IMR-90 (cell line): ENCODE measurements at regions not wholly inside any gene's neighbourhood (a gene's known extent, or its start where the extent isn't known, plus 50 kb on each side); places are given as distances from the start of the nearest gene placed in this dataset.

Source experiments
- ATAC-seq: fragments of 200-7000 bp; cut with Tn5 transposase; 2 replicates; pipeline ENCODE4 v1.9.1; 2020; ENCODE audit warnings: low read depth, mild to moderate bottlenecking, moderate library complexity
- BruUV-seq: library from RNA; stranded (reverse); fragments of 400-500 nt; replicated peaks from 2 replicates; lab custom pipeline; 2021; lab: Mats Ljungman, UMichigan
- CTCF ChIA-PET: fragments of 300-600 bp; formaldehyde crosslinking; extraction: SDS; loops from one replicate; lab custom pipeline; 2021; ENCODE audit warnings: antibody characterized with exemption; lab: Yijun Ruan, JAX
- POLR2A ChIA-PET: fragments of 300-600 bp; sonication (Branson Sonifier 250); formaldehyde crosslinking; loops from one replicate; lab custom pipeline; 2022; ENCODE audit warnings: antibody characterized with exemption; ENCODE audit not compliant: unreplicated experiment; lab: Charles Lee
- DNase-seq: peaks from one replicate; pipeline ENCODE4 v3.0.0; 2013
- H2AFZ ChIP-seq: replicated peaks from 2 replicates; pipeline ENCODE3; 2013; ENCODE audit warnings: low read length, mild to moderate bottlenecking; ENCODE audit not compliant: poor library complexity
- H2AK5ac ChIP-seq: 2 replicates; pipeline ENCODE4 v1.6.1; 2013; ENCODE audit warnings: low read depth, low read length, inconsistent platforms
- H2AK9ac ChIP-seq: replicated peaks from 2 replicates; pipeline ENCODE3; 2013; ENCODE audit warnings: mild to moderate bottlenecking, low read depth, low read length, moderate library complexity; ENCODE audit not compliant: poor library complexity
- H2BK120ac ChIP-seq: 2 replicates; pipeline ENCODE4 v1.6.1; 2013; ENCODE audit warnings: low read depth, low read length, inconsistent platforms
- H2BK15ac ChIP-seq: 3 replicates; pipeline ENCODE4 v1.6.1; 2013; ENCODE audit warnings: low read depth, low read length, inconsistent platforms
- H2BK20ac ChIP-seq: 2 replicates; pipeline ENCODE4 v1.6.1; 2013; ENCODE audit warnings: low read depth, mild to moderate bottlenecking, inconsistent platforms, low read length, moderate library complexity
- H2BK5ac ChIP-seq: 2 replicates; pipeline ENCODE4 v1.6.1; 2013; ENCODE audit warnings: mild to moderate bottlenecking, low read depth, low read length, inconsistent platforms; ENCODE audit not compliant: poor library complexity, severe bottlenecking
- H3K14ac ChIP-seq: replicated peaks from 2 replicates; pipeline ENCODE4 v1.6.1; 2013; ENCODE audit warnings: low read depth, low read length, inconsistent platforms
- H3K18ac ChIP-seq: 2 replicates; pipeline ENCODE4 v1.6.1; 2013; ENCODE audit warnings: low read depth, low read length, control low read depth
- H3K23ac ChIP-seq: 2 replicates; pipeline ENCODE4 v1.6.1; 2013; ENCODE audit warnings: low read depth, low read length, inconsistent platforms
- H3K27ac ChIP-seq: 2 replicates; pipeline ENCODE4 v1.5.1; 2013; ENCODE audit warnings: mild to moderate bottlenecking, control low read depth, low read length; ENCODE audit not compliant: insufficient read depth
- H3K27me3 ChIP-seq: 2 replicates; pipeline ENCODE4 v1.6.1; 2013; ENCODE audit warnings: low read length; ENCODE audit not compliant: control insufficient read depth, insufficient read depth
- H3K36me3 ChIP-seq: 2 replicates; pipeline ENCODE4 v1.6.1; 2013; ENCODE audit warnings: low read length, mixed read lengths; ENCODE audit not compliant: control insufficient read depth, insufficient read depth
- H3K4ac ChIP-seq: 2 replicates; pipeline ENCODE4 v1.6.1; 2013; ENCODE audit warnings: low read depth, low read length, inconsistent platforms
- H3K4me1 ChIP-seq: 2 replicates; pipeline ENCODE4 v1.6.1; 2013; ENCODE audit warnings: low read length, mixed read lengths; ENCODE audit not compliant: control insufficient read depth, insufficient read depth
- H3K4me2 ChIP-seq: 2 replicates; pipeline ENCODE4 v1.6.1; 2013; ENCODE audit warnings: low read depth, mild to moderate bottlenecking, control low read depth, low read length, moderate library complexity
- H3K4me3 ChIP-seq: 2 replicates; pipeline ENCODE4 v1.5.1; 2013; ENCODE audit warnings: low read depth, mild to moderate bottlenecking, control low read depth, low read length, moderate library complexity; ENCODE audit not compliant: insufficient read depth
- H3K56ac ChIP-seq: 2 replicates; pipeline ENCODE4 v1.6.1; 2013; ENCODE audit warnings: low read length, inconsistent platforms; ENCODE audit not compliant: insufficient read depth; ENCODE audit errors: extremely low read depth
- H3K79me1 ChIP-seq, 2 experiments: 2 replicates each; pipeline ENCODE4 v1.6.1; 2013; ENCODE audit warnings: low read length in 2 of 2, inconsistent platforms in 1 of 2, low read depth in 1 of 2
- H3K9ac ChIP-seq: 2 replicates; pipeline ENCODE4 v1.6.1; 2013; ENCODE audit warnings: low read depth, low read length, control low read depth
- H3K9me1 ChIP-seq: 2 replicates; pipeline ENCODE4 v1.6.1; 2013; ENCODE audit warnings: low read length, inconsistent platforms; ENCODE audit not compliant: insufficient read depth
- H3K9me3 ChIP-seq: 2 replicates; pipeline ENCODE4 v1.6.1; 2013; ENCODE audit warnings: low read length; ENCODE audit not compliant: control insufficient read depth, insufficient read depth
- H4K20me1 ChIP-seq: 2 replicates; pipeline ENCODE4 v1.6.1; 2013; ENCODE audit warnings: low read length, inconsistent platforms; ENCODE audit not compliant: insufficient read depth
- H4K5ac ChIP-seq: 2 replicates; pipeline ENCODE4 v1.6.1; 2013; ENCODE audit warnings: mild to moderate bottlenecking, low read depth, low read length, control low read depth
- H4K8ac ChIP-seq, 2 experiments: 2 replicates each; pipeline ENCODE4 v1.6.1; 2013; ENCODE audit warnings: low read depth in 2 of 2, low read length in 2 of 2, control low read depth in 1 of 2, inconsistent platforms in 1 of 2
- H4K91ac ChIP-seq: 2 replicates; pipeline ENCODE4 v1.6.1; 2013; ENCODE audit warnings: low read depth, low read length, inconsistent platforms; ENCODE audit not compliant: insufficient read depth
- CEBPB ChIP-seq: IDR thresholded peaks from 2 replicates; pipeline ENCODE4 v1.6.1; 2012; ENCODE audit warnings: low read depth, low read length, improper control_type of control experiment
- CHD1 ChIP-seq: IDR thresholded peaks from 2 replicates; pipeline ENCODE4 v1.6.1; 2012; ENCODE audit warnings: low read depth, low read length, improper control_type of control experiment
- CTCF ChIP-seq: conservative IDR thresholded peaks from 2 replicates; pipeline ENCODE4 v1.5.1; 2012; ENCODE audit warnings: mild to moderate bottlenecking, low read depth, low read length, improper control_type of control experiment
- FOS ChIP-seq: fragments of 150-350 bp; IDR thresholded peaks from 2 replicates; pipeline ENCODE4 v1.6.1; 2016; ENCODE audit warnings: low read depth, low read length
- MAZ ChIP-seq: IDR thresholded peaks from 2 replicates; pipeline ENCODE4 v1.6.1; 2012; ENCODE audit warnings: low read depth, mild to moderate bottlenecking, low read length, improper control_type of control experiment, moderate library complexity, borderline replicate concordance
- NFE2L2 ChIP-seq: fragments of 150-350 bp; IDR thresholded peaks from 2 replicates; pipeline ENCODE4 v1.6.1; 2016; ENCODE audit warnings: low read depth, mild to moderate bottlenecking, low read length
- POLR2A ChIP-seq: IDR thresholded peaks from 2 replicates; pipeline ENCODE4 v1.6.1; 2012; ENCODE audit warnings: mild to moderate bottlenecking, low read depth, low read length
- RAD21 ChIP-seq: IDR thresholded peaks from 2 replicates; pipeline ENCODE4 v1.6.1; 2012; ENCODE audit warnings: low read length, improper control_type of control experiment
- RFX5 ChIP-seq: IDR thresholded peaks from 2 replicates; pipeline ENCODE4 v1.8.0; 2012; ENCODE audit warnings: low read depth, mild to moderate bottlenecking, low read length, moderate library complexity
- SMC3 ChIP-seq: fragments of 150-350 bp; IDR thresholded peaks from 2 replicates; pipeline ENCODE4 v1.6.1; 2016; ENCODE audit warnings: low read depth, mild to moderate bottlenecking, antibody characterized with exemption, low read length, moderate library complexity
- dilution Hi-C: fragments of 300-500 bp; cut with HindIII; formaldehyde crosslinking; loops from one replicate; pipeline ENCODE4 v1.14.3; 2018; ENCODE audit warnings: low sequenced_read_pairs; ENCODE audit not compliant: unreplicated experiment
- in situ Hi-C: fragments of 300-500 bp; cut with MboI; formaldehyde crosslinking; loops from 3 replicates; pipeline ENCODE4 v1.14.3; 2019; ENCODE audit warnings: low sequenced_read_pairs, inconsistent platforms, mixed read lengths
- intact Hi-C: fragments of 100-400 bp; cut with micrococcal nuclease; formaldehyde crosslinking; loops from 2 replicates; pipeline ENCODE4 v1.10.0; 2022
- TF ChIP-seq, protein P1 (sequence below): fragments of 150-350 bp; IDR thresholded peaks from 2 replicates; pipeline ENCODE4 v1.6.1; 2016; ENCODE audit warnings: low read depth, mild to moderate bottlenecking, low read length, moderate library complexity, borderline replicate concordance
- TF ChIP-seq, protein P2 (sequence below): fragments of 150-350 bp; IDR thresholded peaks from 2 replicates; pipeline ENCODE4 v1.6.1; 2017; ENCODE audit warnings: mild to moderate bottlenecking, antibody characterized with exemption, low read length, low read depth

GRCh38 chr5:21693591-21693990, 1159.6 kb downstream of the CDH12 start:
- ChIA-PET POLR2A (no interaction called here), CTCF (no interaction called here)
- no peaks in the 10 kb centered on the region for H3K27me3 ChIP-seq
- H3K23ac ChIP-seq = no peak overlapping the region
- no peaks in the 10 kb centered on the region for H3K36me3 ChIP-seq
- no peak overlapping the region for H3K27ac ChIP-seq
- H4K91ac ChIP-seq = no peak overlapping the region
- no peak overlapping the region for H2AFZ ChIP-seq
- H3K9ac ChIP-seq = no peak overlapping the region
- in situ Hi-C loops = no loop called here
- H3K9me1 ChIP-seq = no peaks in the 10 kb centered on the region
- H3K4me1 ChIP-seq = peaks cover 3% of the 10 kb centered on the region; the same call in 1 of the 2 replicates
- H2BK120ac ChIP-seq = no peak overlapping the region
- no peak overlapping the region for H3K56ac ChIP-seq
- H2AK5ac ChIP-seq = no peak overlapping the region
- no peak overlapping the region for H3K4me2 ChIP-seq
- no peaks in the 10 kb centered on the region for H3K79me1 ChIP-seq
- no peak overlapping the region for H4K5ac ChIP-seq
- H2BK20ac ChIP-seq = no peak overlapping the region
- TF ChIP-seq, protein P1, sequence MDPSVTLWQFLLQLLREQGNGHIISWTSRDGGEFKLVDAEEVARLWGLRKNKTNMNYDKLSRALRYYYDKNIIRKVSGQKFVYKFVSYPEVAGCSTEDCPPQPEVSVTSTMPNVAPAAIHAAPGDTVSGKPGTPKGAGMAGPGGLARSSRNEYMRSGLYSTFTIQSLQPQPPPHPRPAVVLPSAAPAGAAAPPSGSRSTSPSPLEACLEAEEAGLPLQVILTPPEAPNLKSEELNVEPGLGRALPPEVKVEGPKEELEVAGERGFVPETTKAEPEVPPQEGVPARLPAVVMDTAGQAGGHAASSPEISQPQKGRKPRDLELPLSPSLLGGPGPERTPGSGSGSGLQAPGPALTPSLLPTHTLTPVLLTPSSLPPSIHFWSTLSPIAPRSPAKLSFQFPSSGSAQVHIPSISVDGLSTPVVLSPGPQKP = no peak
- TF ChIP-seq NFE2L2 (no peak), FOS (no peak), RFX5 (no peak), CEBPB (no peak), MAZ (no peak), CTCF (no peak), RAD21 (no peak), CHD1 (no peak), POLR2A (no peak), SMC3 (no peak)
- TF ChIP-seq, protein P2, sequence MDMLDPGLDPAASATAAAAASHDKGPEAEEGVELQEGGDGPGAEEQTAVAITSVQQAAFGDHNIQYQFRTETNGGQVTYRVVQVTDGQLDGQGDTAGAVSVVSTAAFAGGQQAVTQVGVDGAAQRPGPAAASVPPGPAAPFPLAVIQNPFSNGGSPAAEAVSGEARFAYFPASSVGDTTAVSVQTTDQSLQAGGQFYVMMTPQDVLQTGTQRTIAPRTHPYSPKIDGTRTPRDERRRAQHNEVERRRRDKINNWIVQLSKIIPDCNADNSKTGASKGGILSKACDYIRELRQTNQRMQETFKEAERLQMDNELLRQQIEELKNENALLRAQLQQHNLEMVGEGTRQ = no peak
- no peaks in the 10 kb centered on the region for H3K9me3 ChIP-seq
- no peak for ATAC-seq
- H2BK5ac ChIP-seq = no peak overlapping the region
- intact Hi-C loops = no loop called here
- no peaks in the 10 kb centered on the region for H4K20me1 ChIP-seq
- no peak overlapping the region for H3K14ac ChIP-seq
- DNase-seq = no peak
- H2BK15ac ChIP-seq = no peak overlapping the region
- no peak overlapping the region for H2AK9ac ChIP-seq
- no peak overlapping the region for H4K8ac ChIP-seq
- dilution Hi-C loops = no loop called here
- H3K18ac ChIP-seq = no peak overlapping the region
- no TSS peak for BruUV-seq
- no peak overlapping the region for H3K4me3 ChIP-seq
- H3K4ac ChIP-seq = no peak overlapping the region
